Fibroblast of villous mesenchyme (primary cell): ENCODE measurements at regions not wholly inside any gene's neighbourhood (a gene's known extent, or its start where the extent isn't known, plus 50 kb on each side); places are given as distances from the start of the nearest gene placed in this dataset.
"Not testable (repeated sequence)": the region's sequence is repeated elsewhere in the genome, so short reads cannot be mapped to it uniquely, and the experiment has no call there.

Source experiments
- DNase-seq: peaks from one replicate; pipeline ENCODE4 v3.0.0-alpha.2; 2010; ENCODE audit warnings: low read depth
- H3K4me3 ChIP-seq: 2 replicates; pipeline ENCODE4 v1.5.1; 2011; ENCODE audit warnings: low read depth, mild to moderate bottlenecking, low read length
- CTCF ChIP-seq: IDR thresholded peaks from 2 replicates; pipeline ENCODE4 v1.5.1; 2012; ENCODE audit warnings: low read depth, mild to moderate bottlenecking, low read length; ENCODE audit not compliant: insufficient read depth

- no peak overlapping the region for H3K4me3 ChIP-seq
- DNase-seq = no peak
- TF ChIP-seq CTCF = no peak
Observed at GRCh38 chr3:96334779-96335178, 479.6 kb upstream of the EPHA6 start.

- no peak overlapping the region for H3K4me3 ChIP-seq
- no peak for DNase-seq
- TF ChIP-seq CTCF = no peak
Observed at GRCh38 chr3:96347289-96347688, 467.1 kb upstream of the EPHA6 start.

- H3K4me3 ChIP-seq, DNase-seq: not testable (repeated sequence)
Observed at GRCh38 chr3:96351598-96351997, 462.8 kb upstream of the EPHA6 start.

- no peak for TF ChIP-seq CTCF
- no peak overlapping the region for H3K4me3 ChIP-seq
- no peak for DNase-seq
Observed at GRCh38 chr3:96354106-96354505, 460.3 kb upstream of the EPHA6 start.

GRCh38 chr3:96354742-96355141, 459.7 kb upstream of the EPHA6 start:
- DNase-seq = no peak
- no peak overlapping the region for H3K4me3 ChIP-seq
- no peak for TF ChIP-seq CTCF

- TF ChIP-seq CTCF = no peak
- no peak overlapping the region for H3K4me3 ChIP-seq
- DNase-seq = no peak
Observed at GRCh38 chr3:96361241-96361640, 453.2 kb upstream of the EPHA6 start.

- H3K4me3 ChIP-seq = no peak overlapping the region
- DNase-seq = no peak
- TF ChIP-seq CTCF = no peak
Observed at GRCh38 chr3:96370637-96371036, 443.8 kb upstream of the EPHA6 start.
